Activated naive CD4-positive, alpha-beta T cell treated with anti-CD3 and anti-CD28 coated beads, Interleukin-2, amount 10 ng/mL, durations not matched to agents 7 days and 5 days (primary cell): ENCODE measurements at regions not wholly inside any gene's neighbourhood (a gene's known extent, or its start where the extent isn't known, plus 50 kb on each side); places are given as distances from the start of the nearest gene placed in this dataset.

Source experiments
- CTCF ChIA-PET: fragments of 350-600 bp; sonication (Branson Sonifier 250); formaldehyde crosslinking; loops from one replicate; lab custom pipeline; 2021; ENCODE audit warnings: antibody characterized with exemption; lab: Charles Lee
- DNase-seq: peaks from one replicate; pipeline ENCODE4 v3.0.0-alpha.2; 2020
- H3K27ac Mint-ChIP-seq: one replicate; pipeline ENCODE4 v1.8.0; 2021; ENCODE audit warnings: mild to moderate bottlenecking, moderate library complexity, mixed read lengths
- H3K27me3 Mint-ChIP-seq: one replicate; pipeline ENCODE4 v1.8.0; 2021; ENCODE audit warnings: mild to moderate bottlenecking, mixed read lengths
- H3K36me3 Mint-ChIP-seq: one replicate; pipeline ENCODE4 v1.8.0; 2021; ENCODE audit warnings: mixed read lengths
- H3K4me1 Mint-ChIP-seq: one replicate; pipeline ENCODE4 v1.8.0; 2021; ENCODE audit warnings: mixed read lengths
- H3K4me3 Mint-ChIP-seq: one replicate; pipeline ENCODE4 v1.8.0; 2021; ENCODE audit warnings: mild to moderate bottlenecking, moderate library complexity, mixed read lengths
- H3K9me3 Mint-ChIP-seq: one replicate; pipeline ENCODE4 v1.8.0; 2021; ENCODE audit warnings: mixed read lengths

GRCh38 chr4:132839070-132839469 is 310.0 kb upstream of the PCDH10 start:
- H3K9me3 Mint-ChIP-seq, result peaks cover 8% of the 10 kb centered on the region
- no peaks in the 10 kb centered on the region for H3K4me1 Mint-ChIP-seq
- no peaks in the 10 kb centered on the region for H3K27me3 Mint-ChIP-seq
- H3K27ac Mint-ChIP-seq, result no peak overlapping the region
- H3K4me3 Mint-ChIP-seq, result no peak overlapping the region
- CTCF ChIA-PET, result no interaction called here
- H3K36me3 Mint-ChIP-seq, result no peaks in the 10 kb centered on the region
- DNase-seq, result no peak

- Mint-ChIP-seq H3K4me3 (no peak overlapping the region), H3K27me3 (no peaks in the 10 kb centered on the region), H3K27ac (no peak overlapping the region), H3K9me3 (no peaks in the 10 kb centered on the region), H3K4me1 (no peaks in the 10 kb centered on the region), H3K36me3 (no peaks in the 10 kb centered on the region)
- no peak for DNase-seq
- CTCF ChIA-PET, result no interaction called here
Measured at GRCh38 chr4:132859929-132860328, 289.2 kb upstream of the PCDH10 start.

- Mint-ChIP-seq H3K27me3 (no peaks in the 10 kb centered on the region), H3K4me3 (no peak overlapping the region), H3K9me3 (no peaks in the 10 kb centered on the region), H3K27ac (no peak overlapping the region), H3K36me3 (no peaks in the 10 kb centered on the region), H3K4me1 (no peaks in the 10 kb centered on the region)
- no peak for DNase-seq
- CTCF ChIA-PET, result no interaction called here
Measured at GRCh38 chr4:132860976-132861375, 288.1 kb upstream of the PCDH10 start.

- H3K4me3 Mint-ChIP-seq, result no peak overlapping the region
- no peaks in the 10 kb centered on the region for H3K9me3 Mint-ChIP-seq
- no peak for DNase-seq
- CTCF ChIA-PET, result no interaction called here
- H3K4me1 Mint-ChIP-seq, result no peaks in the 10 kb centered on the region
- no peaks in the 10 kb centered on the region for H3K36me3 Mint-ChIP-seq
- no peak overlapping the region for H3K27ac Mint-ChIP-seq
- no peaks in the 10 kb centered on the region for H3K27me3 Mint-ChIP-seq
Measured at GRCh38 chr4:132863619-132864018, 285.5 kb upstream of the PCDH10 start.

- Mint-ChIP-seq H3K4me1 (no peaks in the 10 kb centered on the region), H3K9me3 (no peaks in the 10 kb centered on the region), H3K27me3 (no peaks in the 10 kb centered on the region), H3K36me3 (no peaks in the 10 kb centered on the region), H3K4me3 (no peak overlapping the region), H3K27ac (no peak overlapping the region)
- CTCF ChIA-PET, result no interaction called here
- DNase-seq, result no peak
Measured at GRCh38 chr4:132865458-132865857, 283.6 kb upstream of the PCDH10 start.

GRCh38 chr4:132865922-132866321 is 283.2 kb upstream of the PCDH10 start:
- CTCF ChIA-PET, result no interaction called here
- Mint-ChIP-seq H3K9me3 (no peaks in the 10 kb centered on the region), H3K36me3 (no peaks in the 10 kb centered on the region)

GRCh38 chr4:132866616-132867015 is 282.5 kb upstream of the PCDH10 start:
- Mint-ChIP-seq H3K36me3 (no peaks in the 10 kb centered on the region), H3K27me3 (no peaks in the 10 kb centered on the region)
- CTCF ChIA-PET, result no interaction called here

More at GRCh38 chr4:132865922-132866321, 283.2 kb upstream of the PCDH10 start:
- Mint-ChIP-seq H3K27me3 (no peaks in the 10 kb centered on the region), H3K4me3 (no peak overlapping the region), H3K4me1 (no peaks in the 10 kb centered on the region), H3K27ac (no peak overlapping the region)
- no peak for DNase-seq

GRCh38 chr4:132893787-132894186 is 255.3 kb upstream of the PCDH10 start:
- no peak overlapping the region for H3K4me3 Mint-ChIP-seq
- CTCF ChIA-PET, result no interaction called here
- H3K4me1 Mint-ChIP-seq, result no peaks in the 10 kb centered on the region
- DNase-seq, result no peak
- no peaks in the 10 kb centered on the region for H3K36me3 Mint-ChIP-seq
- no peaks in the 10 kb centered on the region for H3K27me3 Mint-ChIP-seq
- peaks cover 2% of the 10 kb centered on the region for H3K9me3 Mint-ChIP-seq
- H3K27ac Mint-ChIP-seq, result no peak overlapping the region

More at GRCh38 chr4:132866616-132867015, 282.5 kb upstream of the PCDH10 start:
- no peaks in the 10 kb centered on the region for H3K9me3 Mint-ChIP-seq
- H3K27ac Mint-ChIP-seq, result no peak overlapping the region
- no peak overlapping the region for H3K4me3 Mint-ChIP-seq
- DNase-seq, result no peak
- no peaks in the 10 kb centered on the region for H3K4me1 Mint-ChIP-seq

- Mint-ChIP-seq H3K4me1 (no peaks in the 10 kb centered on the region), H3K27ac (no peak overlapping the region), H3K4me3 (no peak overlapping the region), H3K27me3 (no peaks in the 10 kb centered on the region), H3K36me3 (no peaks in the 10 kb centered on the region), H3K9me3 (peaks cover 2% of the 10 kb centered on the region)
- DNase-seq, result no peak
- CTCF ChIA-PET, result no interaction called here
Measured at GRCh38 chr4:132901224-132901623, 247.9 kb upstream of the PCDH10 start.

GRCh38 chr4:132910229-132910748 is 238.8 kb upstream of the PCDH10 start:
- Mint-ChIP-seq H3K4me3 (no peak overlapping the region), H3K4me1 (no peaks in the 10 kb centered on the region), H3K27ac (no peak overlapping the region), H3K9me3 (peaks cover 6% of the 10 kb centered on the region), H3K36me3 (no peaks in the 10 kb centered on the region), H3K27me3 (no peaks in the 10 kb centered on the region)
- no peak for DNase-seq
- CTCF ChIA-PET, result interaction anchor here (0.9 kb wide), 1 partner anchor 22 kb away, joined by 3 read pairs; no protein-coding TSS in a partner anchor

- H3K9me3 Mint-ChIP-seq, result peaks cover 2% of the 10 kb centered on the region
- H3K27me3 Mint-ChIP-seq, result no peaks in the 10 kb centered on the region
- no peaks in the 10 kb centered on the region for H3K36me3 Mint-ChIP-seq
- no peak for DNase-seq
- no peak overlapping the region for H3K27ac Mint-ChIP-seq
- no peaks in the 10 kb centered on the region for H3K4me1 Mint-ChIP-seq
- CTCF ChIA-PET, result no interaction called here
- no peak overlapping the region for H3K4me3 Mint-ChIP-seq
Measured at GRCh38 chr4:132918096-132918495, 231.0 kb upstream of the PCDH10 start.

GRCh38 chr4:132923516-132923915 is 225.6 kb upstream of the PCDH10 start:
- DNase-seq, result no peak
- Mint-ChIP-seq H3K9me3 (peaks cover 2% of the 10 kb centered on the region), H3K36me3 (no peaks in the 10 kb centered on the region), H3K4me3 (no peak overlapping the region), H3K27me3 (no peaks in the 10 kb centered on the region), H3K4me1 (no peaks in the 10 kb centered on the region), H3K27ac (no peak overlapping the region)
- CTCF ChIA-PET, result no interaction called here

- DNase-seq, result no peak
- Mint-ChIP-seq H3K27ac (no peak overlapping the region), H3K9me3 (peaks cover 4% of the 10 kb centered on the region), H3K4me3 (no peak overlapping the region), H3K36me3 (no peaks in the 10 kb centered on the region), H3K27me3 (no peaks in the 10 kb centered on the region), H3K4me1 (no peaks in the 10 kb centered on the region)
- CTCF ChIA-PET, result no interaction called here
Measured at GRCh38 chr4:132934911-132935310, 214.2 kb upstream of the PCDH10 start.

GRCh38 chr4:132955146-132955545 is 193.9 kb upstream of the PCDH10 start:
- H3K9me3 Mint-ChIP-seq, result peaks cover 5% of the 10 kb centered on the region
- no peak overlapping the region for H3K4me3 Mint-ChIP-seq
- no peak overlapping the region for H3K27ac Mint-ChIP-seq
- no peaks in the 10 kb centered on the region for H3K36me3 Mint-ChIP-seq
- H3K4me1 Mint-ChIP-seq, result no peaks in the 10 kb centered on the region
- DNase-seq, result no peak
- CTCF ChIA-PET, result no interaction called here
- H3K27me3 Mint-ChIP-seq, result no peaks in the 10 kb centered on the region

GRCh38 chr4:132956962-132957361 is 192.1 kb upstream of the PCDH10 start:
- no peak overlapping the region for H3K27ac Mint-ChIP-seq
- no peaks in the 10 kb centered on the region for H3K36me3 Mint-ChIP-seq
- H3K27me3 Mint-ChIP-seq, result no peaks in the 10 kb centered on the region
- CTCF ChIA-PET, result no interaction called here
- DNase-seq, result no peak
- peaks cover 2% of the 10 kb centered on the region for H3K9me3 Mint-ChIP-seq
- H3K4me3 Mint-ChIP-seq, result no peak overlapping the region
- H3K4me1 Mint-ChIP-seq, result no peaks in the 10 kb centered on the region
